Neural progenitor cell (in vitro differentiated cells): ENCODE measurements at regions not wholly inside any gene's neighbourhood (a gene's known extent, or its start where the extent isn't known, plus 50 kb on each side); places are given as distances from the start of the nearest gene placed in this dataset.

Experiments
- DNase-seq: peaks from one replicate; pipeline ENCODE4 v3.0.0-alpha.2; 2016; ENCODE audit warnings: low spot score
- H2AFZ ChIP-seq: fragments of 200-600 bp; sonication (generic); replicated peaks from 2 replicates; pipeline ENCODE4 v1.6.1; 2016; ENCODE audit warnings: antibody characterized with exemption
- H3F3A ChIP-seq: fragments of 200-600 bp; sonication (generic); 2 replicates; pipeline ENCODE4 v1.6.1; 2016; ENCODE audit warnings: antibody characterized with exemption, low read depth
- H3K27ac ChIP-seq: fragments of 200-600 bp; sonication (generic); 2 replicates; pipeline ENCODE4 v1.5.1; 2016; ENCODE audit warnings: mild to moderate bottlenecking
- H3K27me3 ChIP-seq: fragments of 200-600 bp; sonication (generic); 2 replicates; pipeline ENCODE4 v1.6.1; 2016; ENCODE audit warnings: mild to moderate bottlenecking, moderate library complexity
- H3K36me3 ChIP-seq: fragments of 200-600 bp; sonication (generic); 2 replicates; pipeline ENCODE4 v1.5.1; 2016
- H3K4me1 ChIP-seq: fragments of 200-600 bp; sonication (generic); 2 replicates; pipeline ENCODE4 v1.6.1; 2016; ENCODE audit warnings: mixed run types
- H3K4me2 ChIP-seq: fragments of 200-600 bp; sonication (generic); 2 replicates; pipeline ENCODE4 v1.6.1; 2016
- H3K4me3 ChIP-seq: fragments of 200-600 bp; sonication (generic); 2 replicates; pipeline ENCODE4 v1.5.1; 2016
- H3K79me2 ChIP-seq: fragments of 200-600 bp; sonication (generic); 2 replicates; pipeline ENCODE4 v1.6.1; 2016; ENCODE audit warnings: low read depth
- H3K9ac ChIP-seq: fragments of 200-600 bp; sonication (generic); 2 replicates; pipeline ENCODE4 v1.6.1; 2016
- H3K9me3 ChIP-seq: fragments of 200-600 bp; sonication (generic); 2 replicates; pipeline ENCODE4 v1.5.1; 2016; ENCODE audit warnings: low read depth
- H4K20me1 ChIP-seq: fragments of 200-600 bp; sonication (generic); 2 replicates; pipeline ENCODE4 v1.6.1; 2016; ENCODE audit warnings: low read depth
- H3K27ac Mint-ChIP-seq: 3 replicates; pipeline ENCODE4 v1.8.0; 2021; ENCODE audit warnings: mixed read lengths
- H3K27me3 Mint-ChIP-seq: 2 replicates; pipeline ENCODE4 v1.8.0; 2022; ENCODE audit warnings: low read depth, mild to moderate bottlenecking, inconsistent platforms, moderate library complexity, mixed read lengths; ENCODE audit not compliant: insufficient read depth
- H3K36me3 Mint-ChIP-seq: 3 replicates; pipeline ENCODE4 v1.8.0; 2021; ENCODE audit warnings: mixed read lengths
- H3K4me1 Mint-ChIP-seq: 3 replicates; pipeline ENCODE4 v1.8.0; 2021; ENCODE audit warnings: mixed read lengths
- H3K4me3 Mint-ChIP-seq: 3 replicates; pipeline ENCODE4 v1.8.0; 2021; ENCODE audit warnings: mild to moderate bottlenecking, moderate library complexity, mixed read lengths
- H3K9me3 Mint-ChIP-seq: 3 replicates; pipeline ENCODE4 v1.8.0; 2020; ENCODE audit warnings: mixed read lengths
- CTCF ChIP-seq: fragments of 200-600 bp; sonication (generic); IDR thresholded peaks from 2 replicates; pipeline ENCODE4 v1.5.1; 2017; ENCODE audit warnings: antibody characterized with exemption, mild to moderate bottlenecking
- EZH2 ChIP-seq: fragments of 200-600 bp; sonication (generic); IDR thresholded peaks from 2 replicates; pipeline ENCODE4 v1.6.1; 2017; ENCODE audit warnings: antibody characterized with exemption, mild to moderate bottlenecking, moderate library complexity
- EZH2phosphoT487 ChIP-seq: fragments of 200-600 bp; sonication (generic); IDR thresholded peaks from 2 replicates; pipeline ENCODE4 v1.6.1; 2017; ENCODE audit warnings: antibody characterized with exemption

GRCh38 chr12:67026487-67027246, 242.5 kb upstream of the CAND1 start:
- Mint-ChIP-seq H3K9me3 (no peaks in the 10 kb centered on the region), H3K36me3 (peaks cover 2% of the 10 kb centered on the region), H3K27me3 (no peaks in the 10 kb centered on the region), H3K4me3 (no peak overlapping the region), H3K27ac (no peak overlapping the region), H3K4me1 (peaks cover 12% of the 10 kb centered on the region)
- TF ChIP-seq EZH2, result no peak
- no peak for TF ChIP-seq CTCF
- no peak for TF ChIP-seq EZH2phosphoT487
- Histone ChIP-seq H3K9me3 (no peaks in the 10 kb centered on the region), H3K4me2 (no peak overlapping the region), H3K27me3 (no peaks in the 10 kb centered on the region), H3K36me3 (no peaks in the 10 kb centered on the region), H3K9ac (no peak overlapping the region), H3K4me3 (no peak overlapping the region), H4K20me1 (peaks cover 26% of the 10 kb centered on the region), H3K4me1 (peaks cover 14% of the 10 kb centered on the region), H3K27ac (no peak overlapping the region), H2AFZ (no peak overlapping the region), H3K79me2 (peaks cover 6% of the 10 kb centered on the region), H3F3A (no peaks in the 10 kb centered on the region)
- DNase-seq, result no peak

GRCh38 chr12:67028529-67028928, 240.6 kb upstream of the CAND1 start:
- Histone ChIP-seq H3K4me2 (no peak overlapping the region), H3K9me3 (no peaks in the 10 kb centered on the region), H2AFZ (no peak overlapping the region), H3F3A (no peaks in the 10 kb centered on the region), H3K4me1 (peaks cover 14% of the 10 kb centered on the region), H3K9ac (no peak overlapping the region), H4K20me1 (peaks cover 23% of the 10 kb centered on the region), H3K27me3 (no peaks in the 10 kb centered on the region), H3K79me2 (peaks cover 10% of the 10 kb centered on the region), H3K4me3 (no peak overlapping the region), H3K27ac (no peak overlapping the region), H3K36me3 (no peaks in the 10 kb centered on the region)
- no peak for TF ChIP-seq CTCF
- TF ChIP-seq EZH2, result no peak
- no peak for TF ChIP-seq EZH2phosphoT487
- no peak for DNase-seq
- no peak overlapping the region for H3K27ac Mint-ChIP-seq
- H3K4me1 Mint-ChIP-seq, result peaks cover 15% of the 10 kb centered on the region
- H3K36me3 Mint-ChIP-seq, result peaks cover 4% of the 10 kb centered on the region
- peaks cover 5% of the 10 kb centered on the region for H3K9me3 Mint-ChIP-seq
- no peaks in the 10 kb centered on the region for H3K27me3 Mint-ChIP-seq
- no peak overlapping the region for H3K4me3 Mint-ChIP-seq

- H3K4me3 ChIP-seq, result peak overlapping the region; percentile 6
- H3K9ac ChIP-seq, result no peak overlapping the region
- H3K27me3 ChIP-seq, result no peaks in the 10 kb centered on the region
- Mint-ChIP-seq H3K4me1 (peaks cover 39% of the 10 kb centered on the region), H3K27ac (peak overlapping the region; percentile 85), H3K9me3 (peaks cover 5% of the 10 kb centered on the region), H3K4me3 (peak overlapping the region; percentile 70), H3K27me3 (no peaks in the 10 kb centered on the region), H3K36me3 (peaks cover 5% of the 10 kb centered on the region)
- peak overlapping the region; percentile 62 for H3K4me2 ChIP-seq
- H3K9me3 ChIP-seq, result no peaks in the 10 kb centered on the region
- peak; percentile 29 for DNase-seq
- H2AFZ ChIP-seq, result no peak overlapping the region
- TF ChIP-seq EZH2phosphoT487 (no peak), CTCF (no peak), EZH2 (no peak)
- H3F3A ChIP-seq, result no peaks in the 10 kb centered on the region
- H3K36me3 ChIP-seq, result no peaks in the 10 kb centered on the region
- no peak overlapping the region for H3K27ac ChIP-seq
- peaks cover 11% of the 10 kb centered on the region for H3K79me2 ChIP-seq
- peaks cover 19% of the 10 kb centered on the region for H4K20me1 ChIP-seq
- peaks cover 37% of the 10 kb centered on the region for H3K4me1 ChIP-seq
Observed at GRCh38 chr12:67034110-67034879, 234.9 kb upstream of the CAND1 start.
